ENCODE measurements at regions not wholly inside any gene's neighbourhood (a gene's known extent, or its start where the extent isn't known, plus 50 kb on each side); places are given as distances from the start of the nearest gene placed in this dataset.

DNA sequence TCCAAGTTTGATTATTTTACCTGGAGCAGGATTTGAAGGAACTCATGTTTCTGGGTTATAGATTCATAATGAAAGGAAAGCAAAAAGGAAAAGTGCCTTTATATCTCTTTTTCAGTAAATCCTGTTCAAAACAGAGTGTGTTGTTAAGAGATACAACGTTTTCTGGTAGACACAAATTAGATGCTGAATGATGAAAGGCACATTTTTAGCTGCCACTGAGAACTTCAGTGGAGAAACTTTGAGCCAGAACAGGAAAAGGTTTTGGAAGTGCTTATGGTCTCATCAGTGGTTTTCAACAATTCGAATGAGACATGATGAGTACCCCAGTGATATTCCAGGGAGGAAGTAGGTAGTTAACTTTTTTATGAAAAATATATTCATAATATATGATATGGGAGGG, 338.0 kb upstream of the C1orf87 start:
- no peak for DNase-seq

DNA sequence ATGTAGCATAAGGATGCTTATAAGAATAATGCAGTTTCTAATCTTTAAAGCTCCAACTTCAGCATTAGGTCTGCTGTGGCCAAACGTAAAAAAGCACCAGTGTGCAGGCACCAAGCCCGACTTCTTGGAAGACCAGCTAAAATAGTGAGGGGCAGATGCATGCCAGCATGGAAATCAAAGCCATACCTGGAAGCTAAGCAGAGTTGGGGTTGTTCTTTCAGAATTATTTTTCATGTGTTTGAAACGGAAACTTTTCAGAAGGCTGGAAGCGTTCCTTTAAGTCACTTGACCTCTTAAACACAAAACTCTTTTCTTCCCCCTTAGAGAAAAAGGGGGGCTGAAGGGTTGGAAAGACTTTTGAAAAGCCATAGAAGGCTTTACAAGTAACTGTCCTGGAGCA, 329.2 kb upstream of the C1orf87 start:
- no peak for DNase-seq

DNA sequence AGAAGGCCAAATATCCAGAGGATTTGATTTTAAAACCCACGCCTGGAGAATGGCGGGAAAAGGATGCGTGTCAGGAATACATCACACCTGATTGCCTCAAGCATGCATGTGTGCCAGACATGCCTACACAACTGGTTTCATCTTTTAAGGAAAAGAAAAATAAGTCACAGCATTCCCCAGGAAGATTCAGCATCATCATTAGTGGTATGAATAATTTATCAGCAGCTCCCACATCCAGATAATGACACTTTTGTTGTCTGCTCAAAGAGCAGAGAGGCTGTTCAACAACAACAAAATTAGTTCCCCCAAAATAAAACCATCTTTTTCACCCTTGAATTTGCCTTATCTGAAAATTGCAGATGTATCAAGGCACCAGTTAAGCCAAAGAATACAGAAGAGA, 328.6 kb upstream of the C1orf87 start:
- DNase-seq = no peak

DNA sequence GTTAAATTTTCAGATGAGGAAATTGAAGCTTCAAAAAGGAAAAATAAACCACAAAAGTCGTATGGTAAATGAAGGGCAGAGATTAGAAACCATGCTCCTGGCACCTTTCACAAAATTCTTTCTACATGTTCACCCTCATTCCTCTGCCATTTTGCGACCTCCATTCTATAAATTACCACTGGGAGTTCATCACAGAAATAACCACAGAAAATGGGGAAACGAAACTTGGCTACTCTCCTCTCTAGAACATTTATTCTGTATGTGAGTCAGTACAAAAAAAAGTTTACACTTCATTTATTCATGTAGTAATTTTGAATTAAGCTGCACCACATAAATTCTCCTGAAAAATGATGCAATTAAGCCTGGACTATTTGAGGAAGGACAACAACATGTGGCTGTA, 320.9 kb upstream of the C1orf87 start:
- DNase-seq = no peak

DNA sequence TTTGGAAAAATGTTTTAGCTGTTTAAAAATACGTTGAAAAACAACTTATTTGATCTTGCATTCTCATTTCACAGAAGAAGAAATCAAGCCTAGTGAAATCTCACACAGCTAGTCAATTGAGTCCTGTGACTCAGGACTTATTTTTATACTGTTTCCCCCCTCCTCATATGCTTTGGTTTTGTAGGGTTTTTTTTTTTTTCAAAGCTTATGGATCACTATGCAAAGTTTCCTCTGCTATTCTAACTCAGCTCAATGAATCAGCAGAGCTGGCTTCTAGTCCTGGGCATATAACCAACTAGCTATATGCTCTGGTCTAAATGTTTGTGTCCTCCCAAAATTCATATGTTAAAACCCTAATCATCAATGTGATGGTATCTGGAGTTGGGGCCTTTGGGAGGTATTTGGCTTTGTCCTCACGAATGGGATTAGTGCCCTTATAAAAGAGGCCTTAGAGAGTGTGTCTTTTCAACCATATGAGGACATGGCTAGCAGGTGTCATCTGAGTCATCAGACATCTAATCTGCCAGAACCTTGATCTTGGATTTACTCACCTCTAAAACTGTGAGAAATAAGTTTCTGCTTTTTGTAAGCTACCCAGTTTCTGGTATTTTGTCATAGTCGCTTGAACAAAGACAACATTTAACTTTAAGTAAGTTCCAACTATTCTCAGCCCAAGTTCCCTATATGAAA, 317.2 kb upstream of the C1orf87 start:
- DNase-seq = no peak

DNA sequence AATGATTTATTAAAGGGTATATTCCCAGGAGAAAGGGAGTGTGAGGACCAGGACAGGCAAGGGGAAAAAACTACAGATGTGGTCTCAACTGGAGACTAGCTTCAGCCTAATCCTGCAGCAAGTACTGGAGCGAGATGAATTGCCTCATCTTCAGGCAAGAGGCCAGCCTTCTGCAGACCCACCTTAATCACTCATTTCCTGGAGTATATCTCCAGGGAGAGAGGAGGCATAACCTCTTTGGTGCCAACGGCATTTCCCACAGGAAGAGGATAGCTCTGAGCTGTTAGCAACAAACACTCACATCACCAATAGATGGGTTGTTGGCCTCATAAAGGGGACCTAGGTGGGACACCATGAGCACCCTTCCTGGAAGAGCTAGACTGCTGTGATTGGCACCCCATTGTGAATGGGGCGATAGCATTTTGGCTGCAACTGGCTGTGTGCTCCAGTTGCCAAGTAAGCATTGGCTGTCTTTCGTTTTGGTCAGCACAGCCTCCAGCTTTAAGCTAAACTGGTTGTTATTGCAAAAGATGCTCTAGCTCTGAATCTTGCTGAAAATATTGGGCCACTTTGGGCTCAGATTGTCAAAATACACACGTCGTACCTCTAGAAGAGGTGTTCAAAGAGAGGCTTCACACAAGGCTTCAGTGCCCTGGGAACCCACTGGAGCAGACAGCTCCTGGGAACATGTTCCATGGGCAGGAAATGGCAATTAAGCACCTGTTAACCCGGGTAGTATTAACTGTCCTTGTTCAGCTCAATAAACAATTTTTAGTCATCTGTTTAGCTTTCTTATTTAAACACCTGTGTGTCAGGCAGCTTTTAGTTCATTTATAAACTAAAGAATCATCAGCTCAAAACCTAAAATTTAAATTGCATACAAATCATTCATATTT, 314.8 kb upstream of the C1orf87 start:
- peak; percentile 40 for DNase-seq

DNA sequence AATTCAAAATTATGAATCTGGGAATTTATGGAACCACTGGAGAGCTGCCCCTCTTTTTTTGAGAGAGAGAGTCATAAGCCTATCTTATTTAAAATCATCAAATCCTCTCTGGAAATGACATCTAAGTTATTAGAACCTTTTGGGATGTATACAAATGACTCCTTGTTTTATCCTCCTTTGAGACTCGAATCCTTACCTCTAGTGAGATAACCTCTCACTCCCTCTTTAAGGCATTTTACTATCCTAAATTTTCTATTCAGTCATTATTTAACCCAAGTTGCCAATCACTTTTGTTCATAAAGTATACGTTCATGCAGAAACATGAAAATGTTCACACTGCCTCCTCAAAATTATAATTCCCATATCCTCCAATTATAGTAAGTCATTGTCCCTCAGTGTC, 313.6 kb upstream of the C1orf87 start:
- no peak for DNase-seq

DNA sequence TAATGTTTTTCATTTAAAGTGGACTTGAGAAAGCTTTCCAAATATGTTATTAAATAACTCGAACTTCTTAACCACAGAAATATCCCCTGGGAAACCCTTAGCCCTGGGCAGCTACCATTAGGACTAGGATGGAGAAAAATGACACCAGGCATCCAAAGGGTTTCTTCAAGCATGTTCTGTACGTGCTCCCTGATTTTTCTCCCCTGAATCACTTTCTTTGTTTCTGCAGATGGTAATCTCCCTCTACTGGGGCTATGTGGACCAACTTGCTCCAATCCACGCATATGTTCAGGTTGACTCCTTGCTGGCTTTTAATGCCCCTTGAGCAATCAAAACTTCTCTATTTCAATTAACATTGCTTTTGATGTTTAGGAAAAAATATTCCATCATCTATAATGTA, 312.7 kb upstream of the C1orf87 start:
- no peak for DNase-seq

DNA sequence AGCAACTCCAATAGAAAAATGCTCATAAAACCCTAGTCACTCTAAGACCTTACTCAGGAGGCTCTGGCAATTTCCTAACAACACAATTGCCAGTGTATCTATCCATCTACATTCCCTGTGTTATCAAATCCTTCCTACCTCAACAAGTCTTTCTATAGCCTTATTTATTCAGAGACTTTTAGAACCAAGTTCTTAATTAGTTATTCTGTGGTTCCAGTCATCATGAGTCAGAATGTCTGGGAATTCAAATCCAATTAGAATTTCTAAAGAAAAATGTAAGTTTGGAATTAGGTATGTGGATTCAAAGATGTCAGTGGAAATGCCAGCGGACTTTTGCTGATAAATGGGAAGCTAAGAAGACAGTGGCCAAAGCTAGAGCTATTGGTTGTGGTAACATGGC, 302.6 kb upstream of the C1orf87 start:
- DNase-seq = no peak

DNA sequence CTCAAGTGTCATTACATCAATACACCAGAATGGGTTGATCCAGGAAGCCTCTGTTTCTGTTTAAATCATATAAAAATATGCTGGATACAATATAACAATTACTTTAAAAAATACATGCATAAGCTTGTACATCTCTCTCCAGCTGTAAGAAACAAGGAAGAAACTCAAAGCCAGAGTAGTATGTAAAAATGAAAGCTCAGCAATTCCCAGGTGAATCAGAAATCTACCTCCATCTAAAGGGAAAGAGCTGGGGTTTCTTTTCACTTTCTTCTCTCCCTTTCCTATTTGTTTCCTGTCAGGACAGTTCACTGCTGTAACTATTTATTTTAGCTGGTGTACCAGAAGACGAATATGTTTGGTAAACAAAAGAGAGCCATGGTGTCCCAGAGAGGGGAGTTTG, 301.0 kb upstream of the C1orf87 start:
- DNase-seq = no peak

DNA sequence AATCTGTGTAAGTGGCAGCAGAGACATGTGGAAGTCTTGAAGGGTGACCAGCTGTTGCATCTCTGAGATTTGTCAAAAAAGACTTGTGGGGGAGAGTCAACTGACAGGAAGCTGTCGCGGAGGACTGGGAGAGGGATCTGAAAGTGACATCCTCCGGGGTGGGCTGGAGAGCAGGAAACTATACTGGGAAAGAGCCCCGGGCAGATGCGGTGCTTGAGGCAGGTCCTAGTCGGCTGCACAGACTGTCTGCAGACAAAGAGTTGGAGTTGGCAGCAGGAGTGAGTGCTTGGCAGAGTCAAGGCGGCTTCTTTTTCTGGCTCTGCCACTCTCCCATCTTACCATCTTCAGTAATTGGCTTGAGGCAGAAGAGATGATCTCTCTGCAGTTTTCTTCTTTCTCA, 294.0 kb upstream of the C1orf87 start:
- DNase-seq = no peak

DNA sequence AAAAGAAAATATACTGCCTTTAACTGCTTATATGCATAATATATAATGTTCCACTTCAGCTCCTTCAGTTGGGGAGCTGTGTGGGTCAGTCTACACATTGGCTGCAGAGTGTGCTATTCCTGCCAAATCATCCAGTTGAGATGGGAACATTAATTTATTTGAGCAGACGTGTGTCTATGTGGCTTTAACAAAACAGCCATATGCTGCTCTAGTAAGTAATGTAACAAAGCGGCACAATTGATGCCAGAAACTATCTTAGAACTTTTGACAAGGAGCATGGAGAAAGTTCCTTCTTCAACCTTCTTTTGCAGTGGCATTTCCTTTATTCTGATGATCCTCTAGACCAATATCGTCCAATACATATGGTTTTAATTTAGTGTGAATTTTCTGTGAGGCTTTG, 285.9 kb upstream of the C1orf87 start:
- DNase-seq = no peak

DNA sequence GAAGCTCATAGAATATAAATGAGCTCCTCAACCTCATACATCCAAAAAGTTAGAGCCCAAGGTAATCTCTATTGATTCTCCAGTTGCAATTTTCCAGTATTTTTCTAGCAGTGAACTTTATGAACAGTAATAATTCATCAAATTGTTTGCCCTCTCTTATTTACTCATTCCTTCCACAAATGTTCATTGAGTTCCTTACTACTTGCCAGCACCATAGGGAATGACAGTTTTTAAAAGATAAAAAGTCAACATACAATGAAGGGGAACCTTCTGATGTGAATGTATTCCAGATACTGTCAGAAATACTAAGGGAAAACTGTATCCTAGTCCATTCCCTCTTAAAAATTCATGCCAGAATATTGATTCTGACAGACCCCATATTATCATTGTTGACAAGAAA, 277.0 kb upstream of the C1orf87 start:
- DNase-seq = no peak

DNA sequence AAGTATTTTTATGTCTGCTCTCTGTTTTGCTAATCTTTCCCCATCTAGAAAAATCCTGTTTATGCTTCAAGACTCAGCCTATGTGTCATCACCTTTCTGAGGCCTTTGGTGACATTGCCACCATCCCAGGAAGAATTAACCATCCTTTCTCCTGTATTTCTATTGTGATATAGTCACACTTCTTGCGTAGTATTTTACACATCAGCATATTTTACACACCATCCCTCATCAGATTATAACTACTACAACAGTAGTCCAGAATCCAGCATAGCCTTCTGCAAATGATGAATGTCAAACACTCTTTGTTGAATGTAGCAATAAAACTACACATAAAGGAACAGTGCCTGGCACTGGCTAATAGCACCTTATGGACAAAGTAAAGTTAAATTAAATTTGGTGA, 275.3 kb upstream of the C1orf87 start:
- no peak for DNase-seq

DNA sequence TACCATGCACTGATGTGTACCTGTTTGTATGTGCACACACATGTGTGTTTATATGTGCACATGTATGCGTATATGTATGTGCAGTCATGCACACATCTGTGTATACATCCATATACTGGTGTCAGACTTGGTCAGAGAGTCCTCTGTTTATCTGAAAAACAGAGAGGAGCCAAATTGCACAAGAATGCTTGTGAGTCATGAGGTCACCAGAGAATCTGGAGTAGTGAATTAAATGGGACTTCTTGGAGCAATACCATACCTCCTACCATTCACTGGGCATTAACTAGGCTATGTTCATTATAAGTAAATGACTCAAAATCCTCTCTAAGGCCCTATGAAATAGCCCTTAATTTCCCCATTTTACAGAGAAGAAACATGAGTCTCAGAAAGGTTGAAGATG, 272.1 kb upstream of the C1orf87 start:
- DNase-seq = no peak

DNA sequence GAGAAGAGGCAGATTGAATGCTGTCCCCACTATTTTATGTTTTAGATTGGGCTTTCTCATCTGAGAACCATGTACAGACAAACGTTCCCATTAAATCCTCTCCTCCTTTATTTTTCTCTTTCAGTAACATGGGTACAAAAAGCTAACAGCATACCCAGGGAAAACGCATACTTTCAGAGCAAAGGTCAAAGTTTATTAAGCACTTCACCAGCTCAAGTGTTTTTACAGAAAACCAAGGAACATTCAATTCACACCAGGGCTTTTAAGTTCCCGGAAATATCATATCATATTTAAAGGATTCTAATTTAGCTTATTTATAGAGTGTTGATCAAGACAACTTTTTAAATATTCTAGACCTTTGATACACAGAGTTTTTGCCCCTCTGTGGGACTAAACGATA, 271.5 kb upstream of the C1orf87 start:
- DNase-seq = no peak

DNA sequence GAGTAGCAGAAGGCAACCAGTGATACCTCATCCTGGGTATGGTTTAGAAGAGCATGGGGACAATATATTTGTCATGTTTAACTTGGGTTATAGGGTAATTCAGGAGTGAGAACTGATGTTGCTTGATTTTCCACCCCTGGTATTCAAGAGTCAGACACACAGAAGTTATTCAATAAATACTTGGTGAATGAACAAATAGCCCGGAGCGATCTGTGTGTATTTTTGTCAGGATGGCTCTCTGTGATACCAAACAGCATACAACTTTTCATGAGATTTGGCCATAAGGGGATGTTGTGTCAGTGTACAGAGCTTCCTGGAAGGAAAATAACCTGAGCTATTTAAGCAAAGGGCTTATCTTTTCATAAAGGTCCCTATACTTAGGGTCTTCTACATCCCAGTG, 270.2 kb upstream of the C1orf87 start:
- no peak for DNase-seq

DNA sequence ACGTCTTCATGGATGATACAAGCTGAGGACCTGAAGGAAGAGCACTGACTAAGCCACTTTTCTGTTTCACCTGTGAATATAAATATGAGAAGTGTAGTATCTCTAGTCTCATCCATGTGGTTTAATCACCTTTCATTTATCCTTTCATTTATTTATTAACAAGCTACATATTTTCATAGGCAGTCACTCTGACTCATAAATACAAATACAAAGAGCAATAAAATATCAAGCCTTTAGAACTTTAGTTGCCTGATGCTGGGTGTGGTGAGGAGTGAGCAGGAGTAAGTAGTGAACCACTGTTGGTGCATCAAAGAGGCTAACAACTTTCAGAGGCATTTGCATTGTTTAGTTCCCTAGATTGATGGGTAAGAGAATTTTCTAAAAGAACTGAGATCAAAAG, 269.0 kb upstream of the C1orf87 start:
- no peak for DNase-seq

DNA sequence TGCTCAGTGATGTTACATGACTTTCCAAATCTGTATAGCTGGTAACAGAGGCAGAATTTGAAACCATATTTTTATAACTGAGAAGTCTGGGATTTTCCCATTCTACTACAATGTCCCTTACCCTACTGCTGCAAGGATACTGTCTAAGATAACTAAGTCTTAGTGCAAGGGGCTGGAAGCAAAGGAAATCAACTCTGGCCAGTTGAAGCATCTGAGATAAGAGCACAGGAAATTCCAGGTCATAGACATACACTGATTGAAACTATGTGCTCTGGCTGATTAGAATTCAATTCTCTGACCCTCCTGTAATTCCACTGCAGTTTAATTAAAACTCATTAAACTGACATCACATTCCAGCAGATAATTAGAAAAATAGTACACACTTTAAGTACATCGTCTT, 267.7 kb upstream of the C1orf87 start:
- DNase-seq = no peak

DNA sequence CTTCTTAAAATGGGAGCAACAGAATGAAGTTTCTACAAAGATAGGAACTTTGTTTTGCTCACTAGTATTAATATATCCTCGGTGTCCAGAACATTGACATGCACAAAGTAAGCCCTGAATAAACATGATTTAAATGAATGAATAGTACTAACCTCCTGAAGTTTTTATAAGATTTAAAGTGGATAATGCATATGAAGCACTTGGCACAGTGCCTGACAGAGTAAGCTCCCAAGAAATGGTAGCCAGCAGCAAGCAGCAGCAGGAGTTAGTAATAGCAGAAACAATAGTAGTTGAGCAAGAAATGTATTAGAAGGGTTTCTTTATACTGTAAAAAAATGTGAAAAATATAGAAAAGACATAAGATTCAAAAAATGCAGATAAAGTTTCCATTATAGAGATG, 258.1 kb upstream of the C1orf87 start:
- DNase-seq = no peak

DNA sequence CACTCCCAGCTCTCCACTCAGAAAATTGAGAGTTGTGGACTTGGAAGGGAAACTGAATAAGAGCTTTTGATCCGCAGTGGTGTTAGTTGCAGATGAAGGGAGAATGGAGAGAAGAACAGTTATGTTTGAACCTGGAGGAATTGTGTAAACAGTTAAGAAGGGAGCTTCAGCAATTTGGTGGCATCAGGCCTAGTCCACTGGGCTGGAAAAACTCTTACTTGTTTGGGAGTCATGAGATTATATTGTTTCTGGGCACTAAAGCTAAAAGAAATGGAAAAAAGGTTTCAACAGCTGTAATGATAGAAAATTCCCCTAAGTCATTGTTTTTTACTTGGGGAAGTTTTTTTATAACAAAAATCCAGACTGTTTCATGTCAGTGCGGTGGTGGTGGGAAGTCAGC, 256.1 kb upstream of the C1orf87 start:
- no peak for DNase-seq

DNA sequence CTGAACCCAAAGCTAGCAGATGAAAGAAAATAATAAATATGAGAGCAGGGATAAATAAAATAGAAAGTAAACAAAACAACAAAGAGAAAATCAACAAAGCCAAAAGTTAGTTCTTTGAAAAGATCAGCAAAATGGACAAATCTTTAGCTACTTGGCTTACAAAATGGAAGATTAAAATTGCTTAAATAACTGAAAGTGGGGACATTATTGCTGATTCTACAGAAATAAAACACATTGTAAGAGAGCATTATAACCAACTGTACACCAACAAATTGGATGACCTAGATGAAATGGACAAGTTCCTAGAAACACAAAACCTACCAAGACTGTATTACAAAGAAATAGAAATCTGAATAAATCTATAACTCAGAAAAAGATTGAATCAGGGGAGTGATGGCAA, 238.3 kb upstream of the C1orf87 start:
- no peak for DNase-seq

DNA sequence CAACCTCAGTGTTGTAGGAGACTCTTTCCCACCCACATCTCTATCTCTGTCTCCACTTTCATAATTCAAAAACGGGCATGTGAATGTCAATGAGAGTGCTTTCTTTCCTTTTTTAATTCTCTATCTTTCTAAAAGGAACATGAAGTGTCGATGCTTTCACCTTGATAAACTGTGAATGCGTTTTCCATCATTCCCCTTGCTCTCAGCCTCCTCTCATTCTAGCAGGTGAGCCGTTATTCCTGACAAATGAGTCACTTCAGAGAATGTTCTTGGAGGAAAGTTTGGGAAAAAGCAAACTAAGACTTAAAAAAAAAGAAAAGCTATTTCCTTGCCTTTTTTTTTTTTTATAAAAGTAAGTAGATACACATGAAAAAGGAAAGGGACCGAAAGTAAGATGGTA, 226.0 kb upstream of the C1orf87 start:
- no peak for DNase-seq

DNA sequence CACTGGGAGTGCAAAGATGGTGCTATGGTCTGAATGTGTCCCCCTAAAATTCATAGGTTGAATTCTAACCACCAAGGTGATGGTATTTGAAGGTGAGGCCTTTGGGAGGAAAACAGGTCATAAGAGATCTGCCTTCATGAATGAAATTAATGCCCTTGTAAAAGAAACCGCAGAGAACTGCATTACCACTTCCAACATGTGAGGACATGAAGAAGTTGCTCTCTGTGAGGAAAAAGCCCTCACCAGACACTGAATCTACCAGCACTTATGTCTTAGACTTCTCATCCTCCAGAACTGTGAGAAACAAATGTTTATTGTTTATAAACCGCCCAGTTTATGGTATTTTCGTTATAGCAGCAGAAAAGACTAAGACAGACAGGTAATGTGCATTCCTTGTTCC, 224.7 kb upstream of the C1orf87 start:
- no peak for DNase-seq

DNA sequence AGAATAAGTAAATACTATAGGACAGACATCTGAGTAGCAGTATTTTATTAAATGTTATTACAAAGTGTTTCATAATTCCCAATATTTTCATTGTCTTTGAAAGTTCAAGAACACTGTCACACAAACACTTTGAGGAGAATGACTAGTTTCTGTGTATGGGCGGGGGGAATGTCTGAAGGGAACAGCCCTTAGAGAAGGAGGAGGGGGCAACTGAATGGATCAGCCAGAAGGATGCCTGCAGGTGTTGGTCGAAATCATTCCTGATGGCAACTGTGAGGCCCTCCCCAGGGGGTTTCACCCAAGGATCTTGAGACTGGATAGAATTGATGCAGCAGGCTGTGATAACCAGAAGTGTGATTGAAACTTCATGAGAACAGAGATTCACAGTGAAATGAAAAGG, 223.2 kb upstream of the C1orf87 start:
- no peak for DNase-seq

Measured in NCI-H1436 (cell line).